ENCODE measurements at regions not wholly inside any gene's neighbourhood (a gene's known extent, or its start where the extent isn't known, plus 50 kb on each side); places are given as distances from the start of the nearest gene placed in this dataset.

- TF ChIP-seq POLR2A (IDR thresholded peaks at IDR 0.05) = no peak
- no peak for TF ChIP-seq POLR2AphosphoS5 (IDR thresholded peaks at IDR 0.05)
- TF ChIP-seq CTCF (IDR thresholded peaks at IDR 0.05) = no peak
These were observed 970.6 kb upstream of the CDH18 start for GRCh38 chr5:20958641-20959040.
